CD4-positive, alpha-beta T cell (primary cell): ENCODE measurements at regions not wholly inside any gene's neighbourhood (a gene's known extent, or its start where the extent isn't known, plus 50 kb on each side); places are given as distances from the start of the nearest gene placed in this dataset.

Experiments used
- ATAC-seq: fragments of 200-7000 bp; cut with Tn5 transposase; one replicate; pipeline ENCODE4 v1.10.0; 2022; ENCODE audit warnings: mild to moderate bottlenecking; ENCODE audit not compliant: poor library complexity
- CTCF ChIA-PET: fragments of 350-600 bp; sonication (Branson Sonifier 250); formaldehyde crosslinking; loops from one replicate; lab custom pipeline; 2021; ENCODE audit warnings: antibody characterized with exemption, inconsistent platforms; lab: Charles Lee
- POLR2A ChIA-PET: fragments of 350-600 bp; sonication (Branson Sonifier 250); formaldehyde crosslinking; loops from one replicate; lab custom pipeline; 2021; ENCODE audit warnings: antibody characterized with exemption, inconsistent platforms; lab: Charles Lee
- DNase-seq, 14 experiments: peaks; one replicate each; pipeline ENCODE4 v3.0.0-alpha.2; 2013 to 2020; ENCODE audit warnings: mixed read lengths in 2 of 14
- H3K27ac ChIP-seq, 2 donors: one replicate each; pipeline versions ENCODE4 v1.5.1 to v1.7.0; 2013; ENCODE audit warnings: low read length in 2 of 2, low read depth in 1 of 2, mild to moderate bottlenecking in 1 of 2
- H3K27me3 ChIP-seq, 2 experiments: 1 replicate in 1 of 2; 2 replicates in 1 of 2; pipeline versions ENCODE4 v1.6.1 to v1.7.0; 2013; ENCODE audit warnings: low read length in 2 of 2, control low read depth in 1 of 2, mild to moderate bottlenecking in 1 of 2, moderate library complexity in 1 of 2; ENCODE audit not compliant: insufficient read depth in 2 of 2, control insufficient read depth in 1 of 2
- H3K36me3 ChIP-seq: one replicate; pipeline ENCODE4 v1.6.1; 2013; ENCODE audit warnings: low read length, control low read depth; ENCODE audit not compliant: insufficient read depth
- H3K4me1 ChIP-seq: one replicate; pipeline ENCODE4 v1.6.1; 2013; ENCODE audit warnings: low read length, control low read depth; ENCODE audit not compliant: insufficient read depth
- H3K4me3 ChIP-seq: one replicate; pipeline ENCODE4 v1.5.1; 2013; ENCODE audit warnings: mild to moderate bottlenecking, low read length, moderate library complexity
- H3K9me3 ChIP-seq, 2 experiments: 1 replicate in 1 of 2; 2 replicates in 1 of 2; pipeline versions ENCODE4 v1.6.1 to v1.7.0; 2013; ENCODE audit warnings: low read length in 2 of 2, mild to moderate bottlenecking in 2 of 2, control low read depth in 1 of 2, moderate library complexity in 1 of 2; ENCODE audit not compliant: control insufficient read depth in 1 of 2, insufficient read depth in 1 of 2
- H3K27ac Mint-ChIP-seq: one replicate; pipeline ENCODE4 v1.8.0; 2020; ENCODE audit warnings: mixed read lengths
- H3K27me3 Mint-ChIP-seq: one replicate; pipeline ENCODE4 v1.8.0; 2021; ENCODE audit warnings: mixed read lengths
- H3K36me3 Mint-ChIP-seq: one replicate; pipeline ENCODE4 v1.8.0; 2021; ENCODE audit warnings: low read depth, mixed read lengths
- H3K4me1 Mint-ChIP-seq: one replicate; pipeline ENCODE4 v1.8.0; 2021; ENCODE audit warnings: low read depth, mixed read lengths
- H3K4me3 Mint-ChIP-seq: one replicate; pipeline ENCODE4 v1.8.0; 2020; ENCODE audit warnings: mild to moderate bottlenecking, mixed read lengths
- H3K9me3 Mint-ChIP-seq: one replicate; pipeline ENCODE4 v1.8.0; 2020; ENCODE audit warnings: mixed read lengths
- intact Hi-C, 2 experiments: fragments of 100-400 bp; cut with DNase I in 1 of 2; cut with micrococcal nuclease in 1 of 2; formaldehyde crosslinking; loops; one replicate each; pipeline versions ENCODE4 v1.15.1 to v1.9.0; 2023 to 2025; cut with DNase I, micrococcal nuclease
- TF ChIP-seq, protein P1 (sequence below): fragments of 200-600 bp; IDR thresholded peaks from one replicate; pipeline ENCODE4 v1.8.0; 2022; ENCODE audit warnings: antibody characterized with exemption, mild to moderate bottlenecking

DNA sequence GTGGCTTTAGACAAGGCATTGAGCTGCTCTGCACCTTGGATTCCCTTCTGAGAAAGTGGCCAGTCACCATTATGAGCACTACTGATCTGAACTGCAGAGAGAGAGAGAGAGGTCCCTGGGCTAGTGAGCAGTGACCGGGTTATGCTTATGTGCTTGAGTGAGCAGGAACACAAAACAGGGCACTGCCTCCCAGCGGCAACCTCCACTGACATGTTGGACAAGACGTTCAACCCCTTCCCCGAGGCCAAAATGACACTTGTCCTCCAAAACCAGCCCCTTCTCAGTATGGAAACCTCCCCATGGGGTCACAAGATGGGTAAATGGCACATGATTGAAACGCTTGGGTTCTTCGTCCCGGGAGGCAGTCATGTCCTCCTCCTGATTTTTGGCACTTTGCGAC is 339.4 kb upstream of the ZMIZ1 start:
- DNase-seq (no peak), ATAC-seq (no peak)
- Mint-ChIP-seq H3K27me3 (peaks cover 10% of the 10 kb centered on the region), H3K9me3 (no peaks in the 10 kb centered on the region), H3K36me3 (no peaks in the 10 kb centered on the region), H3K4me1 (no peaks in the 10 kb centered on the region), H3K4me3 (no peak overlapping the region), H3K27ac (no peak overlapping the region)
- no peaks in the 10 kb centered on the region for H3K4me1 ChIP-seq
- no peaks in the 10 kb centered on the region for H3K36me3 ChIP-seq
- ChIA-PET POLR2A (no interaction called here), CTCF (interaction anchor here (0.6 kb wide), 1 partner anchor 918 kb away, joined by 3 read pairs; no protein-coding TSS in a partner anchor)
- intact Hi-C loops = no loop called here
- no peak overlapping the region for H3K27ac ChIP-seq
- peaks cover 0 to 3% of the 10 kb centered on the region in 2 experiments for H3K27me3 ChIP-seq
- no peaks in the 10 kb centered on the region for H3K9me3 ChIP-seq
- no peak overlapping the region for H3K4me3 ChIP-seq
- TF ChIP-seq, protein P1, sequence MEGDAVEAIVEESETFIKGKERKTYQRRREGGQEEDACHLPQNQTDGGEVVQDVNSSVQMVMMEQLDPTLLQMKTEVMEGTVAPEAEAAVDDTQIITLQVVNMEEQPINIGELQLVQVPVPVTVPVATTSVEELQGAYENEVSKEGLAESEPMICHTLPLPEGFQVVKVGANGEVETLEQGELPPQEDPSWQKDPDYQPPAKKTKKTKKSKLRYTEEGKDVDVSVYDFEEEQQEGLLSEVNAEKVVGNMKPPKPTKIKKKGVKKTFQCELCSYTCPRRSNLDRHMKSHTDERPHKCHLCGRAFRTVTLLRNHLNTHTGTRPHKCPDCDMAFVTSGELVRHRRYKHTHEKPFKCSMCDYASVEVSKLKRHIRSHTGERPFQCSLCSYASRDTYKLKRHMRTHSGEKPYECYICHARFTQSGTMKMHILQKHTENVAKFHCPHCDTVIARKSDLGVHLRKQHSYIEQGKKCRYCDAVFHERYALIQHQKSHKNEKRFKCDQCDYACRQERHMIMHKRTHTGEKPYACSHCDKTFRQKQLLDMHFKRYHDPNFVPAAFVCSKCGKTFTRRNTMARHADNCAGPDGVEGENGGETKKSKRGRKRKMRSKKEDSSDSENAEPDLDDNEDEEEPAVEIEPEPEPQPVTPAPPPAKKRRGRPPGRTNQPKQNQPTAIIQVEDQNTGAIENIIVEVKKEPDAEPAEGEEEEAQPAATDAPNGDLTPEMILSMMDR = no peak

DNA sequence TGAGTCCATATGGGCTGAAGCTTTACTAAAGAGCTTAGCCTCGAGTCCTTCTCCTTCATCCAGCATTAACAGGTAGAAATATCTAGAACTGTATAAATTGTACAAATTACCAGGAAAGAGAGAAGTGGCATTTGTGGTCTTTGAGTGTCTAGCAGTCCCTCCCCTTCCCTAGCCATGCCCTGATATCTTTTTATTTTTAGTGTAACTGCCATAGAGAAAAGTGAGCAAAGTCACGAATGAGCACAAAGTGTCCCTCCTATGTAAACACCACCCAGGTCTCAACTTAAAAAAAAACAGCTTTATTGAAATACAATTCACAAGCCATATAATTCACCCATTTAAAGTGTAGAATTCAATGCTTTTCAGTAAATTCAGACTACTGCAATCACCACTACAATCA is 339.0 kb upstream of the ZMIZ1 start:
- Histone ChIP-seq H3K9me3 (no peaks in the 10 kb centered on the region), H3K27ac (no peak overlapping the region), H3K4me1 (no peaks in the 10 kb centered on the region), H3K36me3 (no peaks in the 10 kb centered on the region), H3K4me3 (no peak overlapping the region), H3K27me3 (peaks cover 0 to 3% of the 10 kb centered on the region in 2 experiments)
- no peak overlapping the region for H3K4me3 Mint-ChIP-seq
- intact Hi-C loops = no loop called here
- ATAC-seq = no peak
- peaks cover 10% of the 10 kb centered on the region for H3K27me3 Mint-ChIP-seq
- no peaks in the 10 kb centered on the region for H3K9me3 Mint-ChIP-seq
- TF ChIP-seq, protein P1 = no peak
- H3K4me1 Mint-ChIP-seq = no peaks in the 10 kb centered on the region
- CTCF ChIA-PET = interaction anchor here (0.6 kb wide), 1 partner anchor 918 kb away, joined by 3 read pairs; no protein-coding TSS in a partner anchor
- H3K27ac Mint-ChIP-seq = no peak overlapping the region
- H3K36me3 Mint-ChIP-seq = no peaks in the 10 kb centered on the region
- no peak for DNase-seq
- POLR2A ChIA-PET = no interaction called here

DNA sequence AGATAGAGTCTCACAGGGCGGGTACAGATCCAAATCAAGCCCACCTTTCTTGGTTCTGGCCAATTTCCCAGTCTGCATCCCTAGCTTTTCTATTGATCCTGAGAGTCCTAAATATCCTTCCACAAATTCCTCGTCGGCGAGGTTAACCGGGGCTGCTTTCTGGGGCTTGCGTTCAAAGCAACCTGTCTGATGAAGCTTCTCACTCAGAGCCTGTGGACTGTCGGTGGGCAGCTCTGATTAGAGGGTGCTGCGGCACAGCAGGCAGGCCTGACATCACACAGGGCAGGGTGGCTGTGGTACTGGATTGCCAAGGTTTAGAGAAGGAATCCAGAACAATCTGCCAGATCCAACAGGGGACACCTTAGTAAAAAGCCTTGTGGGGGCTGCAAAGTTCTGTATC is 338.0 kb upstream of the ZMIZ1 start:
- ChIA-PET CTCF (no interaction called here), POLR2A (no interaction called here)
- H3K4me1 Mint-ChIP-seq = no peaks in the 10 kb centered on the region
- no peaks in the 10 kb centered on the region for H3K9me3 Mint-ChIP-seq
- H3K9me3 ChIP-seq = no peaks in the 10 kb centered on the region
- H3K36me3 ChIP-seq = no peaks in the 10 kb centered on the region
- TF ChIP-seq, protein P1 = no peak
- no peaks in the 10 kb centered on the region for H3K4me1 ChIP-seq
- DNase-seq = no peak
- peaks cover 14% of the 10 kb centered on the region for H3K27me3 Mint-ChIP-seq
- H3K27ac ChIP-seq = no peak overlapping the region
- H3K4me3 ChIP-seq = no peak overlapping the region
- H3K27ac Mint-ChIP-seq = no peak overlapping the region
- H3K36me3 Mint-ChIP-seq = no peaks in the 10 kb centered on the region
- H3K4me3 Mint-ChIP-seq = no peak overlapping the region
- H3K27me3 ChIP-seq = peaks cover 0 to 3% of the 10 kb centered on the region in 2 experiments
- intact Hi-C loops = no loop called here
- no peak for ATAC-seq
